ENCODE measurements at regions not wholly inside any gene's neighbourhood (a gene's known extent, or its start where the extent isn't known, plus 50 kb on each side); places are given as distances from the start of the nearest gene placed in this dataset.

GRCh38 chr1:82044536-82044935 is 243.8 kb downstream of the ADGRL2 start:
- no peaks in the 10 kb centered on the region for H3K27me3 Mint-ChIP-seq (ENCODE audit: low read depth)
- no peak overlapping the region for H3K4me3 Mint-ChIP-seq
- ChIA-PET POLR2A (interaction anchor here (0.6 kb wide), 1 partner anchor 1011 kb away, joined by 3 read pairs; no protein-coding TSS in a partner anchor), CTCF (no interaction called here)
- H3K9me3 Mint-ChIP-seq = peaks cover 6% of the 10 kb centered on the region
- H3K27ac Mint-ChIP-seq = no peak overlapping the region
- no peak for TF ChIP-seq NFATC4 (CRISPR knock-in tag; IDR thresholded peaks at IDR 0.05)
- no peak for TF ChIP-seq SOX15 (CRISPR knock-in tag; IDR thresholded peaks at IDR 0.05)
- TF ChIP-seq, protein P1, sequence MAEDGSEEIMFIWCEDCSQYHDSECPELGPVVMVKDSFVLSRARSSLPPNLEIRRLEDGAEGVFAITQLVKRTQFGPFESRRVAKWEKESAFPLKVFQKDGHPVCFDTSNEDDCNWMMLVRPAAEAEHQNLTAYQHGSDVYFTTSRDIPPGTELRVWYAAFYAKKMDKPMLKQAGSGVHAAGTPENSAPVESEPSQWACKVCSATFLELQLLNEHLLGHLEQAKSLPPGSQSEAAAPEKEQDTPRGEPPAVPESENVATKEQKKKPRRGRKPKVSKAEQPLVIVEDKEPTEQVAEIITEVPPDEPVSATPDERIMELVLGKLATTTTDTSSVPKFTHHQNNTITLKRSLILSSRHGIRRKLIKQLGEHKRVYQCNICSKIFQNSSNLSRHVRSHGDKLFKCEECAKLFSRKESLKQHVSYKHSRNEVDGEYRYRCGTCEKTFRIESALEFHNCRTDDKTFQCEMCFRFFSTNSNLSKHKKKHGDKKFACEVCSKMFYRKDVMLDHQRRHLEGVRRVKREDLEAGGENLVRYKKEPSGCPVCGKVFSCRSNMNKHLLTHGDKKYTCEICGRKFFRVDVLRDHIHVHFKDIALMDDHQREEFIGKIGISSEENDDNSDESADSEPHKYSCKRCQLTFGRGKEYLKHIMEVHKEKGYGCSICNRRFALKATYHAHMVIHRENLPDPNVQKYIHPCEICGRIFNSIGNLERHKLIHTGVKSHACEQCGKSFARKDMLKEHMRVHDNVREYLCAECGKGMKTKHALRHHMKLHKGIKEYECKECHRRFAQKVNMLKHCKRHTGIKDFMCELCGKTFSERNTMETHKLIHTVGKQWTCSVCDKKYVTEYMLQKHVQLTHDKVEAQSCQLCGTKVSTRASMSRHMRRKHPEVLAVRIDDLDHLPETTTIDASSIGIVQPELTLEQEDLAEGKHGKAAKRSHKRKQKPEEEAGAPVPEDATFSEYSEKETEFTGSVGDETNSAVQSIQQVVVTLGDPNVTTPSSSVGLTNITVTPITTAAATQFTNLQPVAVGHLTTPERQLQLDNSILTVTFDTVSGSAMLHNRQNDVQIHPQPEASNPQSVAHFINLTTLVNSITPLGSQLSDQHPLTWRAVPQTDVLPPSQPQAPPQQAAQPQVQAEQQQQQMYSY (CRISPR knock-in tag; IDR thresholded peaks at IDR 0.05) = no peak
- TF ChIP-seq, protein P2, sequence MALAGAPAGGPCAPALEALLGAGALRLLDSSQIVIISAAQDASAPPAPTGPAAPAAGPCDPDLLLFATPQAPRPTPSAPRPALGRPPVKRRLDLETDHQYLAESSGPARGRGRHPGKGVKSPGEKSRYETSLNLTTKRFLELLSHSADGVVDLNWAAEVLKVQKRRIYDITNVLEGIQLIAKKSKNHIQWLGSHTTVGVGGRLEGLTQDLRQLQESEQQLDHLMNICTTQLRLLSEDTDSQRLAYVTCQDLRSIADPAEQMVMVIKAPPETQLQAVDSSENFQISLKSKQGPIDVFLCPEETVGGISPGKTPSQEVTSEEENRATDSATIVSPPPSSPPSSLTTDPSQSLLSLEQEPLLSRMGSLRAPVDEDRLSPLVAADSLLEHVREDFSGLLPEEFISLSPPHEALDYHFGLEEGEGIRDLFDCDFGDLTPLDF (CRISPR knock-in tag; IDR thresholded peaks at IDR 0.05) = no peak
- TF ChIP-seq, protein P3, sequence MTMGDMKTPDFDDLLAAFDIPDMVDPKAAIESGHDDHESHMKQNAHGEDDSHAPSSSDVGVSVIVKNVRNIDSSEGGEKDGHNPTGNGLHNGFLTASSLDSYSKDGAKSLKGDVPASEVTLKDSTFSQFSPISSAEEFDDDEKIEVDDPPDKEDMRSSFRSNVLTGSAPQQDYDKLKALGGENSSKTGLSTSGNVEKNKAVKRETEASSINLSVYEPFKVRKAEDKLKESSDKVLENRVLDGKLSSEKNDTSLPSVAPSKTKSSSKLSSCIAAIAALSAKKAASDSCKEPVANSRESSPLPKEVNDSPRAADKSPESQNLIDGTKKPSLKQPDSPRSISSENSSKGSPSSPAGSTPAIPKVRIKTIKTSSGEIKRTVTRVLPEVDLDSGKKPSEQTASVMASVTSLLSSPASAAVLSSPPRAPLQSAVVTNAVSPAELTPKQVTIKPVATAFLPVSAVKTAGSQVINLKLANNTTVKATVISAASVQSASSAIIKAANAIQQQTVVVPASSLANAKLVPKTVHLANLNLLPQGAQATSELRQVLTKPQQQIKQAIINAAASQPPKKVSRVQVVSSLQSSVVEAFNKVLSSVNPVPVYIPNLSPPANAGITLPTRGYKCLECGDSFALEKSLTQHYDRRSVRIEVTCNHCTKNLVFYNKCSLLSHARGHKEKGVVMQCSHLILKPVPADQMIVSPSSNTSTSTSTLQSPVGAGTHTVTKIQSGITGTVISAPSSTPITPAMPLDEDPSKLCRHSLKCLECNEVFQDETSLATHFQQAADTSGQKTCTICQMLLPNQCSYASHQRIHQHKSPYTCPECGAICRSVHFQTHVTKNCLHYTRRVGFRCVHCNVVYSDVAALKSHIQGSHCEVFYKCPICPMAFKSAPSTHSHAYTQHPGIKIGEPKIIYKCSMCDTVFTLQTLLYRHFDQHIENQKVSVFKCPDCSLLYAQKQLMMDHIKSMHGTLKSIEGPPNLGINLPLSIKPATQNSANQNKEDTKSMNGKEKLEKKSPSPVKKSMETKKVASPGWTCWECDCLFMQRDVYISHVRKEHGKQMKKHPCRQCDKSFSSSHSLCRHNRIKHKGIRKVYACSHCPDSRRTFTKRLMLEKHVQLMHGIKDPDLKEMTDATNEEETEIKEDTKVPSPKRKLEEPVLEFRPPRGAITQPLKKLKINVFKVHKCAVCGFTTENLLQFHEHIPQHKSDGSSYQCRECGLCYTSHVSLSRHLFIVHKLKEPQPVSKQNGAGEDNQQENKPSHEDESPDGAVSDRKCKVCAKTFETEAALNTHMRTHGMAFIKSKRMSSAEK (CRISPR knock-in tag; IDR thresholded peaks at IDR 0.05; ENCODE audit: borderline replicate concordance) = no peak
- no peak for TF ChIP-seq MLX (CRISPR knock-in tag; IDR thresholded peaks at IDR 0.05)
- TF ChIP-seq MXD4 (CRISPR knock-in tag; IDR thresholded peaks at IDR 0.05; ENCODE audit: borderline replicate concordance) = no peak
- TF ChIP-seq PRRX2 (CRISPR knock-in tag; IDR thresholded peaks at IDR 0.05) = no peak
- no peak for TF ChIP-seq CREB1 (CRISPR knock-in tag; IDR thresholded peaks at IDR 0.05)
- no peak for TF ChIP-seq ZNF416 (CRISPR knock-in tag; IDR thresholded peaks at IDR 0.05)
- TF ChIP-seq, protein P4, sequence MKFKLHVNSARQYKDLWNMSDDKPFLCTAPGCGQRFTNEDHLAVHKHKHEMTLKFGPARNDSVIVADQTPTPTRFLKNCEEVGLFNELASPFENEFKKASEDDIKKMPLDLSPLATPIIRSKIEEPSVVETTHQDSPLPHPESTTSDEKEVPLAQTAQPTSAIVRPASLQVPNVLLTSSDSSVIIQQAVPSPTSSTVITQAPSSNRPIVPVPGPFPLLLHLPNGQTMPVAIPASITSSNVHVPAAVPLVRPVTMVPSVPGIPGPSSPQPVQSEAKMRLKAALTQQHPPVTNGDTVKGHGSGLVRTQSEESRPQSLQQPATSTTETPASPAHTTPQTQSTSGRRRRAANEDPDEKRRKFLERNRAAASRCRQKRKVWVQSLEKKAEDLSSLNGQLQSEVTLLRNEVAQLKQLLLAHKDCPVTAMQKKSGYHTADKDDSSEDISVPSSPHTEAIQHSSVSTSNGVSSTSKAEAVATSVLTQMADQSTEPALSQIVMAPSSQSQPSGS (CRISPR knock-in tag; IDR thresholded peaks at IDR 0.05; ENCODE audit: borderline replicate concordance, low read depth) = no peak
- no peak for TF ChIP-seq GABPB1 (CRISPR knock-in tag; IDR thresholded peaks at IDR 0.05)
- ATAC-seq (no peak), DNase-seq (ENCODE audit: low spot score) (no peak)
- no peaks in the 10 kb centered on the region for H3K36me3 Mint-ChIP-seq
- H3K4me1 Mint-ChIP-seq = peaks cover 3% of the 10 kb centered on the region; the same call in 1 of the 2 replicates

DNA sequence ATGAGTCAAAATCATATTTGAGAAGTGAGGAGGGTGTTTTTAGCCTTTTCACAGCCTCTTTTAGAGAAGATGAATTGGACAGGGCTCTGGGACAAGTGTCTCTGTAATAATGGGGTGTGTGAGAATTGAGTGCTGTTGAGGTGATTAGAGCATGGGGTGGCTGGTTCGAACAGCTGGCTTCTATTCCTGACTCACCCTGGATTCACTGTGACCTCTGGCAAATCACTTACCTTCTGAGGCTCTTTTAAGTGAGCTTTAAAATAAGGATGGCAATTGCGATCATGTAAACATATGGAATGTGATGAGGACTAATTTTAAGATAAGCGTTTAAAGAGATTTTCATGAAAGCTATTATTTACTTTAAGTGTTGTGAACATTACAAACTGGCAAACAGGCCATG is 243.4 kb downstream of the ADGRL2 start:
- Mint-ChIP-seq H3K27ac (no peak overlapping the region), H3K36me3 (no peaks in the 10 kb centered on the region), H3K27me3 (ENCODE audit: low read depth) (no peaks in the 10 kb centered on the region), H3K4me3 (no peak overlapping the region), H3K9me3 (peaks cover 6% of the 10 kb centered on the region), H3K4me1 (no peaks in the 10 kb centered on the region)
- ATAC-seq = no peak
- POLR2A ChIA-PET = no interaction called here
- CTCF ChIA-PET = no interaction called here
- no peak for DNase-seq (ENCODE audit: low spot score)
- TF ChIP-seq IRF1 (CRISPR knock-in tag; IDR thresholded peaks at IDR 0.05) (no peak), ZSCAN18 (CRISPR knock-in tag; IDR thresholded peaks at IDR 0.05) (no peak), ZNF317 (CRISPR knock-in tag; IDR thresholded peaks at IDR 0.05; ENCODE audit: borderline replicate concordance, low read depth) (no peak), SMAD3 (CRISPR knock-in tag; IDR thresholded peaks at IDR 0.05; ENCODE audit: borderline replicate concordance) (no peak), ZNF219 (CRISPR knock-in tag; IDR thresholded peaks at IDR 0.05; ENCODE audit: borderline replicate concordance) (no peak)
- TF ChIP-seq, protein P5, sequence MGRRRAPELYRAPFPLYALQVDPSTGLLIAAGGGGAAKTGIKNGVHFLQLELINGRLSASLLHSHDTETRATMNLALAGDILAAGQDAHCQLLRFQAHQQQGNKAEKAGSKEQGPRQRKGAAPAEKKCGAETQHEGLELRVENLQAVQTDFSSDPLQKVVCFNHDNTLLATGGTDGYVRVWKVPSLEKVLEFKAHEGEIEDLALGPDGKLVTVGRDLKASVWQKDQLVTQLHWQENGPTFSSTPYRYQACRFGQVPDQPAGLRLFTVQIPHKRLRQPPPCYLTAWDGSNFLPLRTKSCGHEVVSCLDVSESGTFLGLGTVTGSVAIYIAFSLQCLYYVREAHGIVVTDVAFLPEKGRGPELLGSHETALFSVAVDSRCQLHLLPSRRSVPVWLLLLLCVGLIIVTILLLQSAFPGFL (CRISPR knock-in tag; IDR thresholded peaks at IDR 0.05; ENCODE audit: borderline replicate concordance) = no peak
- TF ChIP-seq, protein P6, sequence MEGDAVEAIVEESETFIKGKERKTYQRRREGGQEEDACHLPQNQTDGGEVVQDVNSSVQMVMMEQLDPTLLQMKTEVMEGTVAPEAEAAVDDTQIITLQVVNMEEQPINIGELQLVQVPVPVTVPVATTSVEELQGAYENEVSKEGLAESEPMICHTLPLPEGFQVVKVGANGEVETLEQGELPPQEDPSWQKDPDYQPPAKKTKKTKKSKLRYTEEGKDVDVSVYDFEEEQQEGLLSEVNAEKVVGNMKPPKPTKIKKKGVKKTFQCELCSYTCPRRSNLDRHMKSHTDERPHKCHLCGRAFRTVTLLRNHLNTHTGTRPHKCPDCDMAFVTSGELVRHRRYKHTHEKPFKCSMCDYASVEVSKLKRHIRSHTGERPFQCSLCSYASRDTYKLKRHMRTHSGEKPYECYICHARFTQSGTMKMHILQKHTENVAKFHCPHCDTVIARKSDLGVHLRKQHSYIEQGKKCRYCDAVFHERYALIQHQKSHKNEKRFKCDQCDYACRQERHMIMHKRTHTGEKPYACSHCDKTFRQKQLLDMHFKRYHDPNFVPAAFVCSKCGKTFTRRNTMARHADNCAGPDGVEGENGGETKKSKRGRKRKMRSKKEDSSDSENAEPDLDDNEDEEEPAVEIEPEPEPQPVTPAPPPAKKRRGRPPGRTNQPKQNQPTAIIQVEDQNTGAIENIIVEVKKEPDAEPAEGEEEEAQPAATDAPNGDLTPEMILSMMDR (IDR thresholded peaks at IDR 0.05) = no peak
